Trophoblast cell (in vitro differentiated cells and primary cell): ENCODE measurements at regions not wholly inside any gene's neighbourhood (a gene's known extent, or its start where the extent isn't known, plus 50 kb on each side); places are given as distances from the start of the nearest gene placed in this dataset.

Experiments
- DNase-seq, 2 donors: peaks; one replicate each; pipeline ENCODE4 v3.0.0-alpha.2; 2016
- H2AFZ ChIP-seq: 2 replicates; pipeline ENCODE4 v1.6.1; 2013; ENCODE audit warnings: low read length, moderate library complexity, mild to moderate bottlenecking; ENCODE audit not compliant: insufficient read depth, poor library complexity
- H2AK5ac ChIP-seq: 2 replicates; pipeline ENCODE4 v1.6.1; 2013; ENCODE audit warnings: mild to moderate bottlenecking, low read length
- H2BK120ac ChIP-seq: 2 replicates; pipeline ENCODE4 v1.6.1; 2013; ENCODE audit warnings: low read length, mild to moderate bottlenecking, moderate library complexity; ENCODE audit not compliant: insufficient read depth, poor library complexity
- H2BK12ac ChIP-seq: 2 replicates; pipeline ENCODE4 v1.6.1; 2013; ENCODE audit warnings: mild to moderate bottlenecking, low read length, moderate library complexity
- H2BK5ac ChIP-seq: 2 replicates; pipeline ENCODE4 v1.6.1; 2013; ENCODE audit warnings: low read length, low read depth, moderate library complexity, mild to moderate bottlenecking; ENCODE audit not compliant: poor library complexity
- H3K14ac ChIP-seq: 2 replicates; pipeline ENCODE4 v1.6.1; 2013; ENCODE audit warnings: mild to moderate bottlenecking, low read length
- H3K18ac ChIP-seq: 2 replicates; pipeline ENCODE4 v1.6.1; 2013; ENCODE audit warnings: mild to moderate bottlenecking, low read length
- H3K23ac ChIP-seq: 2 replicates; pipeline ENCODE4 v1.6.1; 2013; ENCODE audit warnings: low read length
- H3K27ac ChIP-seq: 2 replicates; pipeline ENCODE4 v1.5.1; 2013; ENCODE audit warnings: low read depth, mild to moderate bottlenecking, inconsistent platforms, low read length, moderate library complexity
- H3K27me3 ChIP-seq: 2 replicates; pipeline ENCODE4 v1.6.1; 2013; ENCODE audit warnings: inconsistent platforms, mild to moderate bottlenecking, low read length, moderate library complexity; ENCODE audit not compliant: insufficient read depth
- H3K36me3 ChIP-seq, 2 experiments: 1 replicate in 1 of 2; 2 replicates in 1 of 2; pipeline ENCODE4 v1.6.1; 2013; ENCODE audit warnings: low read length in 2 of 2, mild to moderate bottlenecking in 2 of 2, moderate library complexity in 1 of 2; ENCODE audit not compliant: insufficient read depth in 2 of 2, control insufficient read depth in 1 of 2
- H3K4ac ChIP-seq: 2 replicates; pipeline ENCODE4 v1.6.1; 2013; ENCODE audit warnings: low read depth, mild to moderate bottlenecking, low read length, moderate library complexity
- H3K4me1 ChIP-seq, 2 experiments: 1 replicate in 1 of 2; 2 replicates in 1 of 2; pipeline ENCODE4 v1.6.1; 2013; ENCODE audit warnings: low read length in 2 of 2, mild to moderate bottlenecking in 2 of 2, moderate library complexity in 1 of 2; ENCODE audit not compliant: insufficient read depth in 2 of 2, control insufficient read depth in 1 of 2
- H3K4me2 ChIP-seq: 2 replicates; pipeline ENCODE4 v1.6.1; 2013; ENCODE audit warnings: inconsistent platforms, mild to moderate bottlenecking, low read length, moderate library complexity
- H3K4me3 ChIP-seq: 2 replicates; pipeline ENCODE4 v1.5.1; 2013; ENCODE audit warnings: mild to moderate bottlenecking, low read depth, low read length, inconsistent platforms
- H3K79me1 ChIP-seq: one replicate; pipeline ENCODE4 v1.6.1; 2013; ENCODE audit warnings: low read length
- H3K79me2 ChIP-seq: 2 replicates; pipeline ENCODE4 v1.6.1; 2013; ENCODE audit warnings: low read length, mild to moderate bottlenecking; ENCODE audit not compliant: control insufficient read depth, insufficient read depth, poor library complexity
- H3K9ac ChIP-seq: 2 replicates; pipeline ENCODE4 v1.6.1; 2013; ENCODE audit warnings: mild to moderate bottlenecking, low read length
- H3K9me3 ChIP-seq: 2 replicates; pipeline ENCODE4 v1.6.1; 2013; ENCODE audit warnings: low read depth, mild to moderate bottlenecking, control low read depth, inconsistent platforms, low read length; ENCODE audit not compliant: insufficient read depth
- H4K12ac ChIP-seq: 2 replicates; pipeline ENCODE4 v1.6.1; 2013; ENCODE audit warnings: low read depth, mild to moderate bottlenecking, low read length, moderate library complexity
- H4K8ac ChIP-seq: 2 replicates; pipeline ENCODE4 v1.6.1; 2013; ENCODE audit warnings: low read depth, mild to moderate bottlenecking, low read length, moderate library complexity
- H4K91ac ChIP-seq: one replicate; pipeline ENCODE4 v1.6.1; 2013; ENCODE audit warnings: low read depth, mild to moderate bottlenecking, low read length, moderate library complexity
- WGBS: extraction: QIAGEN DNeasy Blood & Tissue Kit; methylation state at CpG from one replicate; pipeline ENCODE4 v1.1.7; 2013; ENCODE audit warnings: missing lambda C conversion rate; ENCODE audit not compliant: insufficient read length, insufficient coverage; ENCODE audit errors: extremely low coverage; 5-methylcytosine and 5-hydroxymethylcytosine counted together

DNA sequence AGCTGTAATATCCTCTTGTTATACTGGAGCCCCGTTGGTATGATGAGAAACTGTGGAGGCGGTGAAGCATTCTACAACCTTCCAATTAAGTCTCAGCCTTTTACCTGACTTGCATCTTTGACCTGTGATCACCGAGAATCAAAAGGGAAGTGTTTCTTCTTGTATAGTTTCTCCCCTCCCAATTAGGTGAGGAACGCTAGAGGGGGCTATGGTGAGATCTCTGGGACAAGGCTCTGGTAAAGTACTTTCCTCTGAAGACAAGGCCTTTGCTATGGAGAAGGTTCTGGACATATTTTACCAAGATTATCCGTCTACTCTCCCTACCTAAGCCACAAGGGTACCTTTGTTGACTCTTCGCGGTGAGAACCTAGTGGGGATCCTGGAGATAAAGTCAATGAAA lies 111.3 kb downstream of the CBLL2 start:
- no peaks in the 10 kb centered on the region for H3K79me1 ChIP-seq
- H2AFZ ChIP-seq, result no peak overlapping the region
- no peaks in the 10 kb centered on the region for H3K36me3 ChIP-seq
- no peak overlapping the region for H3K4me3 ChIP-seq
- no peaks in the 10 kb centered on the region for H3K27me3 ChIP-seq
- H2BK5ac ChIP-seq, result no peak overlapping the region
- H4K12ac ChIP-seq, result no peak overlapping the region
- H3K4ac ChIP-seq, result no peak overlapping the region
- H3K14ac ChIP-seq, result no peak overlapping the region
- H4K91ac ChIP-seq, result no peak overlapping the region
- no peak overlapping the region for H2AK5ac ChIP-seq
- no peaks in the 10 kb centered on the region for H3K9me3 ChIP-seq
- H3K23ac ChIP-seq, result no peak overlapping the region
- no peak overlapping the region for H2BK120ac ChIP-seq
- H2BK12ac ChIP-seq, result no peak overlapping the region
- H3K27ac ChIP-seq, result no peak overlapping the region
- no peak overlapping the region for H4K8ac ChIP-seq
- H3K4me1 ChIP-seq, result no peaks in the 10 kb centered on the region
- no peak for DNase-seq
- H3K79me2 ChIP-seq, result no peaks in the 10 kb centered on the region
- H3K18ac ChIP-seq, result no peak overlapping the region
- no peak overlapping the region for H3K4me2 ChIP-seq
- WGBS, result no CpG with 5 or more reads among the region's 7 CpGs
- no peak overlapping the region for H3K9ac ChIP-seq

DNA sequence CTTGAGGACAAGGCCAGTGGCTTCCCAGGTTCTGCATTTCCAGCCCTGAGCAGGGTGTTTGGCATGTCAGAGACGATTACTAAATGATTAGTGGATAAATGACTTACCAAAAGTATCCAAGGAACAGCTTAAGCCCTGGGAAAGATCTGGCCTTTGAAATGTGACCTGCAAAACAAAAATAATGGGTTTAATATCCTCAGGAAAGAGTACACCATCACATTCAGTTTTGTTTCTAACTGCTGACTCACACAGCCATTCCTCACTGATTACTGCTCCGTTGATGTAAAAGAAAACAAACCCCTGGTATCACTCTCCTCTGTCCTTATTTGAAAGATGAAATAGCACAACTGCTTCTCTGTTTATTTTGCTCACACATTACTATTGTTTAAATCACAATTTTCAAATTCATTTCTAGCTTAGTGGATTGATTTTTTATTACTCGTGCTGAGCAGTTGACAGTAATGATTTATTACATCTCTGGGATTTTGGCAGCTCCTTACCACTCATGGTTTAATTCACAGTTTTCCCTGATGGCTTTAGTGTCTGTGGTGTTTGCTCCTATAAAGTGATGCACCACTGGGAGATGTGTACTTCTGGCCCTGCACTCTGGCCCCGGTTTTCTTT lies 117.0 kb downstream of the CBLL2 start:
- DNase-seq, result no peak
- Histone ChIP-seq H4K12ac (no peak overlapping the region), H3K79me1 (no peaks in the 10 kb centered on the region), H3K14ac (no peak overlapping the region), H3K36me3 (no peaks in the 10 kb centered on the region), H3K79me2 (no peaks in the 10 kb centered on the region), H4K91ac (no peak overlapping the region), H2AK5ac (no peak overlapping the region), H3K9me3 (no peaks in the 10 kb centered on the region), H3K4me3 (no peak overlapping the region), H3K4ac (no peak overlapping the region), H3K27me3 (no peaks in the 10 kb centered on the region), H2BK120ac (no peak overlapping the region), H3K18ac (no peak overlapping the region), H3K9ac (no peak overlapping the region), H2BK12ac (no peak overlapping the region), H3K4me1 (no peaks in the 10 kb centered on the region), H4K8ac (no peak overlapping the region), H2AFZ (no peak overlapping the region), H3K27ac (peak overlapping the region; percentile 17), H3K4me2 (no peak overlapping the region), H3K23ac (no peak overlapping the region), H2BK5ac (no peak overlapping the region)
- no CpG with 5 or more reads among the region's 4 CpGs for WGBS

DNA sequence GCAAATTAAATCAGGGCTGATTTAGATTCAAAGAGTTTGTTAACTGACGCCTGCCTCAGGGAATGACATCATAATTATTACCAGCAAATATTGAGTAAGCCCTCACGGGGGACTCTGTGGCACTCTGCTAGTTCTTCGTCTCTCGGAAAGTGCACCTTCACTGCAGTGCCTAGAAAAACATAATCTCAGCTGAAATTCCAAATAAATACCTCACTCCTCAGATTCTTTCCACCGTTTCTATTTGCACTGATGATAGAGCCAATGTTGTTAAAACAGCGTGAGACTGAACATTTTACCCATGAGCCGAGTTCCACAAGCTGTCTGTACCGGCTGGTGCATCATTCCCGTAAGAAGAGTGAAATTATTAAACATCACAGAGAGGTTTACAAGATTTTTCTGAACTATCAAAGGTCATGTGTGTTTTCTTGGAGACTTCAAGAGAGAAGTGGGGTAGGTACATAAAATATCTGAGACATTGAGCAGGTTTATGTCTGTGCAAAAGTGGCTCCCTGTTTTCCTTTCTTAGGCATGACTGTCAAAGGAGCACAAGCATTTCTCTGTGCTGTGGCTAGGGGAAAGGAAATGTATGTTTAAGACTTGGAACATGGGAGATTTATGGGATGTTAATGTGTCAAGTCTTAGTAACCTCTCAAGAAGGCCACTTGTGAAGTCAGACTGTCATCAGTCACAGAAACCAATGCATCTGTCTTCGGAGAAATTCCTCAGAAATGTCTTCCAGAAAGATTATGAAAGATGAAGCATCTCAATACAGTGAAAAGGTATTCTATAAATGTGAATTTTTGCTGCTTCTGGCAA lies 119.6 kb downstream of the CBLL2 start:
- H2BK120ac ChIP-seq, result no peak overlapping the region
- no peak overlapping the region for H4K12ac ChIP-seq
- no peak overlapping the region for H3K4ac ChIP-seq
- no peak overlapping the region for H3K14ac ChIP-seq
- no peak overlapping the region for H2BK5ac ChIP-seq
- no peaks in the 10 kb centered on the region for H3K9me3 ChIP-seq
- H3K4me3 ChIP-seq, result no peak overlapping the region
- no peaks in the 10 kb centered on the region for H3K79me2 ChIP-seq
- H2BK12ac ChIP-seq, result no peak overlapping the region
- no peaks in the 10 kb centered on the region for H3K36me3 ChIP-seq
- no CpG with 5 or more reads among the region's 10 CpGs for WGBS
- H3K18ac ChIP-seq, result no peak overlapping the region
- H4K91ac ChIP-seq, result no peak overlapping the region
- no peak overlapping the region for H2AFZ ChIP-seq
- no peak overlapping the region for H3K23ac ChIP-seq
- H2AK5ac ChIP-seq, result no peak overlapping the region
- H3K9ac ChIP-seq, result no peak overlapping the region
- no peak overlapping the region for H3K4me2 ChIP-seq
- H3K27me3 ChIP-seq, result no peaks in the 10 kb centered on the region
- no peak overlapping the region for H3K27ac ChIP-seq
- H3K4me1 ChIP-seq, result no peaks in the 10 kb centered on the region
- H4K8ac ChIP-seq, result no peak overlapping the region
- no peak for DNase-seq
- H3K79me1 ChIP-seq, result no peaks in the 10 kb centered on the region

DNA sequence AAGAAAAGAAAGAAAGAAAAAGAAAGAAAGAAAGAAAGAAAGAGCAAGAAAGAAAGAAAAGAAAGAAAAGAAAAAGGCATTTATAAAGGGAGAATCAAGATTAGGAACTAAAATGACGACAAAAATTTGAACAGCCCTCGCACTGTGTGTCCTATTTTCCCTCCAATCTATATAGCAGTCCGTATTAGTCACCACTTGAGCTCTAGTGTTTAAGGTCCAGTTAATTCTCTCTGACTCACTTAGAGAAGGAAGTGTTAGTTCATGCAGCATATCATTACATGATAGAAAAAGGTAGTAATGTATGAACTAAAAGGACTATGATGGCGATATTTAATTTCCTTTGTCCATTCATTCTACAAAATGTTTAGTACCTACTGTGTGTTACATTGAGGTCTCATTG lies 122.7 kb downstream of the CBLL2 start:
- no peaks in the 10 kb centered on the region for H3K79me2 ChIP-seq
- no peak overlapping the region for H4K8ac ChIP-seq
- no peak overlapping the region for H4K12ac ChIP-seq
- H2BK12ac ChIP-seq, result no peak overlapping the region
- H2AFZ ChIP-seq, result no peak overlapping the region
- H3K18ac ChIP-seq, result no peak overlapping the region
- no peaks in the 10 kb centered on the region for H3K9me3 ChIP-seq
- no peaks in the 10 kb centered on the region for H3K4me1 ChIP-seq
- no peaks in the 10 kb centered on the region for H3K27me3 ChIP-seq
- no peak overlapping the region for H2BK120ac ChIP-seq
- WGBS, result no CpG with 5 or more reads among the region's 4 CpGs
- H3K4me3 ChIP-seq, result no peak overlapping the region
- no peaks in the 10 kb centered on the region for H3K36me3 ChIP-seq
- H3K4ac ChIP-seq, result no peak overlapping the region
- H3K14ac ChIP-seq, result no peak overlapping the region
- no peak overlapping the region for H2BK5ac ChIP-seq
- no peak for DNase-seq
- H4K91ac ChIP-seq, result no peak overlapping the region
- H3K9ac ChIP-seq, result no peak overlapping the region
- no peak overlapping the region for H3K23ac ChIP-seq
- no peak overlapping the region for H3K4me2 ChIP-seq
- no peaks in the 10 kb centered on the region for H3K79me1 ChIP-seq
- H3K27ac ChIP-seq, result no peak overlapping the region
- H2AK5ac ChIP-seq, result no peak overlapping the region
